Caco-2 (cell line): ENCODE measurements at regions not wholly inside any gene's neighbourhood (a gene's known extent, or its start where the extent isn't known, plus 50 kb on each side); places are given as distances from the start of the nearest gene placed in this dataset.
"Not testable (repeated sequence)": the region's sequence is repeated elsewhere in the genome, so short reads cannot be mapped to it uniquely, and the experiment has no call there.

Experiments used
- BruUV-seq: library from RNA; stranded (reverse); fragments of 400-500 nt; replicated peaks from 2 replicates; lab custom pipeline; 2021; lab: Mats Ljungman, UMichigan
- CTCF ChIA-PET: fragments of 300-600 bp; sonication (Branson Sonifier 250); formaldehyde crosslinking; loops from one replicate; lab custom pipeline; 2022; ENCODE audit warnings: antibody characterized with exemption; lab: Charles Lee
- POLR2A ChIA-PET: fragments of 300-600 bp; sonication (Branson Sonifier 250); formaldehyde crosslinking; loops from one replicate; lab custom pipeline; 2022; ENCODE audit warnings: antibody characterized with exemption; lab: Charles Lee
- DNase-seq, 2 experiments: peaks; one replicate each; pipeline versions ENCODE4 v3.0.0 to v3.0.0-alpha.2; 2020 to 2022
- H3K27me3 ChIP-seq: replicated peaks from 2 replicates; pipeline ENCODE4 v1.6.0; 2011; ENCODE audit warnings: low read length; ENCODE audit not compliant: control insufficient read depth, insufficient read depth
- H3K36me3 ChIP-seq: 2 replicates; pipeline ENCODE4 v1.5.1; 2011; ENCODE audit warnings: low read length; ENCODE audit not compliant: control insufficient read depth, insufficient read depth
- H3K4me1 ChIP-seq: fragments of 250-450 bp; sonication (Bioruptor Pico); 2 replicates; pipeline ENCODE4 v1.5.1; 2020; ENCODE audit warnings: mild to moderate bottlenecking
- H3K4me3 ChIP-seq: 2 replicates; pipeline ENCODE4 v1.5.1; 2011; ENCODE audit warnings: low read depth, mild to moderate bottlenecking, control low read depth, low read length
- H3K9me3 ChIP-seq: fragments of 250-450 bp; sonication (Bioruptor Pico); 2 replicates; pipeline ENCODE4 v1.5.1; 2020; ENCODE audit warnings: mild to moderate bottlenecking, moderate library complexity
- H3K27ac Mint-ChIP-seq: one replicate; pipeline ENCODE4 v1.8.0; 2022; ENCODE audit warnings: mixed read lengths; ENCODE audit not compliant: unreplicated experiment
- H3K27me3 Mint-ChIP-seq: one replicate; pipeline ENCODE4 v1.8.0; 2022; ENCODE audit warnings: mixed read lengths; ENCODE audit not compliant: insufficient read depth, unreplicated experiment
- H3K36me3 Mint-ChIP-seq: one replicate; pipeline ENCODE4 v1.8.0; 2022; ENCODE audit warnings: mild to moderate bottlenecking, mixed read lengths; ENCODE audit not compliant: insufficient read depth, unreplicated experiment
- H3K4me1 Mint-ChIP-seq: one replicate; pipeline ENCODE4 v1.8.0; 2022; ENCODE audit warnings: low read depth, mixed read lengths; ENCODE audit not compliant: unreplicated experiment
- H3K4me3 Mint-ChIP-seq: one replicate; pipeline ENCODE4 v1.8.0; 2022; ENCODE audit warnings: mild to moderate bottlenecking, moderate library complexity, mixed read lengths; ENCODE audit not compliant: unreplicated experiment
- H3K9me3 Mint-ChIP-seq: one replicate; pipeline ENCODE4 v1.8.0; 2022; ENCODE audit warnings: mixed read lengths; ENCODE audit not compliant: unreplicated experiment
- intact Hi-C: fragments of 100-400 bp; cut with micrococcal nuclease; formaldehyde crosslinking; loops from one replicate; pipeline ENCODE4 v1.10.0; 2022; ENCODE audit not compliant: unreplicated experiment
- TF ChIP-seq, protein P1 (sequence below), 2 experiments: fragments of 200-600 bp in 1 of 2; IDR thresholded peaks; 1 replicate in 1 of 2; 2 replicates in 1 of 2; pipeline versions ENCODE4 v1.5.1 to v1.8.0; 2011 to 2022; ENCODE audit warnings: antibody characterized with exemption in 1 of 2, control low read depth in 1 of 2, inconsistent platforms in 1 of 2, low read depth in 1 of 2, low read length in 1 of 2, mild to moderate bottlenecking in 1 of 2, moderate library complexity in 1 of 2; ENCODE audit not compliant: insufficient read depth in 1 of 2, severe bottlenecking in 1 of 2, unreplicated experiment in 1 of 2

DNA sequence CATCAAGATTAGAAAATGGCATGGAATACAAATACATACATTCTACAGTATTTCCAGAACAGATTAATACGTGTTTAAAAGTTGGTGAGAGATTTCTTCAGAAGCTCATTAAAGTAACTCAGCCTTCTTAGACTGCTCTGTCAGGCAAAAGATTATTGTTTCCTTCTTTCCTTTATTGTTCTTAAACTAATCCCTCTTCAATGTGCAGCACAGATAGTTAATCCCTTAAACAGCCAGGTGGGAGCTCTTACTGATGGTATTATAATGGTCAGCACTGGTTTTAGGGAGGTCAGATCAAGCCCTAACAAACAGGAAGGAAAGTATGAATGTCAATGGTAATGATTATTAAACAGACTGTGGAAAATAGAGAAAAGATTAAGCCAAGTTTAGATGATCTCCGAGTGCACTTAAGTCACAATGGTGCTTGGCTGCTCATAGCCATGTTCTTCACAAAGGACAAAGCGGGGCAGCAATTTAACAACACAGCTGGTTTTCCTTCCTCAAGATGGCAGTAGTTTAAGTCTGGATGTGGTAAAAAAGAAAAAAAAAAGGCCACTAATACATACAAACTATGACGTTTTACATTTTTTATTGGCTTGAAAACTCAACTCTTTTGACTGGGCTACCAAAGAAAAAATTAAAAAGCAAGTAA, 992.6 kb downstream of the PCDH9 start:
- TF ChIP-seq, protein P1, sequence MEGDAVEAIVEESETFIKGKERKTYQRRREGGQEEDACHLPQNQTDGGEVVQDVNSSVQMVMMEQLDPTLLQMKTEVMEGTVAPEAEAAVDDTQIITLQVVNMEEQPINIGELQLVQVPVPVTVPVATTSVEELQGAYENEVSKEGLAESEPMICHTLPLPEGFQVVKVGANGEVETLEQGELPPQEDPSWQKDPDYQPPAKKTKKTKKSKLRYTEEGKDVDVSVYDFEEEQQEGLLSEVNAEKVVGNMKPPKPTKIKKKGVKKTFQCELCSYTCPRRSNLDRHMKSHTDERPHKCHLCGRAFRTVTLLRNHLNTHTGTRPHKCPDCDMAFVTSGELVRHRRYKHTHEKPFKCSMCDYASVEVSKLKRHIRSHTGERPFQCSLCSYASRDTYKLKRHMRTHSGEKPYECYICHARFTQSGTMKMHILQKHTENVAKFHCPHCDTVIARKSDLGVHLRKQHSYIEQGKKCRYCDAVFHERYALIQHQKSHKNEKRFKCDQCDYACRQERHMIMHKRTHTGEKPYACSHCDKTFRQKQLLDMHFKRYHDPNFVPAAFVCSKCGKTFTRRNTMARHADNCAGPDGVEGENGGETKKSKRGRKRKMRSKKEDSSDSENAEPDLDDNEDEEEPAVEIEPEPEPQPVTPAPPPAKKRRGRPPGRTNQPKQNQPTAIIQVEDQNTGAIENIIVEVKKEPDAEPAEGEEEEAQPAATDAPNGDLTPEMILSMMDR (IDR thresholded peaks at IDR 0.05; ENCODE audit: insufficient read depth in 1 of 2, low read depth in 1 of 2, low read length in 1 of 2, severe bottlenecking in 1 of 2, unreplicated experiment in 1 of 2) = no peak
- H3K27ac Mint-ChIP-seq = no peak overlapping the region
- H3K4me1 Mint-ChIP-seq = no peaks in the 10 kb centered on the region
- no peaks in the 10 kb centered on the region for H3K36me3 Mint-ChIP-seq
- BruUV-seq = no TSS peak
- Histone ChIP-seq H3K36me3 (no peaks in the 10 kb centered on the region), H3K4me1 (no peaks in the 10 kb centered on the region), H3K9me3 (no peaks in the 10 kb centered on the region), H3K4me3 (no peak overlapping the region), H3K27me3 (no peaks in the 10 kb centered on the region)
- H3K9me3 Mint-ChIP-seq = peaks cover 27% of the 10 kb centered on the region
- intact Hi-C loops = no loop called here
- ChIA-PET CTCF (interaction anchor here (0.7 kb wide), 1 partner anchor 297 kb away, joined by 3 read pairs; no protein-coding TSS in a partner anchor), POLR2A (no interaction called here)
- H3K27me3 Mint-ChIP-seq = no peaks in the 10 kb centered on the region
- no peak for DNase-seq
- H3K4me3 Mint-ChIP-seq = no peak overlapping the region

DNA sequence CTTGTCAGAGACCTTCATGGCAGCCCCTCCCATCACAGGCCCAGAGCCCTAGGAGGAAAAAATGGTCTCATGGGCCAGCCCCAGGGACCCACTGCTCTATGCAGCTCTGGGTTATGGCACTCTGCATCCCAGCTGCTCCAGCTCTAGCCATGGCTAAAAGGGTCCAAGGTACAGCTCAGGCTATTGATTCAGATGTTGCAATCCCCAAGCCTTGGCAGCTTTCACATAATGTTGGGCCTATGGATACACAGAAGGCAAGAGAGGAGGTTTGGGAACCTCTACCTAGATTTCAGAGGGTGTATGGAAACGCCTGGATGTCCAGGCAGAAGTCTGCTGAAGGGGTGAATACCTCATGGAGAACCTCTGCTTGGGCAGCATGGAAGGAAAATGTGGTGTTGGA, 996.0 kb downstream of the PCDH9 start:
- CTCF ChIA-PET = no interaction called here
- Histone ChIP-seq H3K9me3 (no peaks in the 10 kb centered on the region), H3K4me3 (no peak overlapping the region), H3K4me1 (no peaks in the 10 kb centered on the region), H3K36me3 (no peaks in the 10 kb centered on the region), H3K27me3 (no peaks in the 10 kb centered on the region)
- H3K9me3 Mint-ChIP-seq = peaks cover 50% of the 10 kb centered on the region
- H3K27me3 Mint-ChIP-seq = peaks cover 8% of the 10 kb centered on the region
- intact Hi-C loops = no loop called here
- no peaks in the 10 kb centered on the region for H3K36me3 Mint-ChIP-seq
- DNase-seq = no peak
- TF ChIP-seq, protein P1 (IDR thresholded peaks at IDR 0.05; ENCODE audit: insufficient read depth in 1 of 2, low read depth in 1 of 2, low read length in 1 of 2, severe bottlenecking in 1 of 2, unreplicated experiment in 1 of 2) = no peak
- POLR2A ChIA-PET = no interaction called here
- no peak overlapping the region for H3K27ac Mint-ChIP-seq
- BruUV-seq = no TSS peak
- no peaks in the 10 kb centered on the region for H3K4me1 Mint-ChIP-seq
- H3K4me3 Mint-ChIP-seq = no peak overlapping the region

DNA sequence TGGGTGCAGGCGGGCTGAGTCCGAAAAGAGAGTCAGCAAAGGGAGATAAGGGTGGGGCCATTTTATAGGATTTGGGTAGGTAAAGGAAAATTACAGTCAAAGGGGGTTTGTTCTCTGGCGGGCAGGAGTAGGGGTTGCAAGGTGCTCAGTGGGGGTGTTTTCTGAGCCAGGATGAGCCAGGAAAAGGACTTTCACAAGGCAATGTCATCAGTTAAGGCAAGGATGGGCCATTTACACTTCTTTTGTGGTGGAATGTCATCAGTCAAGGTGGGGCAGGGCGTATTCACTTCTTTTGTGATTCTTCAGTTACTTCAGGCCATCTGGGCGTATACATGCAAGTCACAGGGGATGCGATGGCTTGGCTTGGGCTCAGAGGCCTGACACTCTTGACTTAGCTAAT, 998.2 kb downstream of the PCDH9 start:
- BruUV-seq, H3K4me1 Mint-ChIP-seq, H3K36me3 ChIP-seq, H3K27me3 Mint-ChIP-seq, POLR2A ChIA-PET, H3K36me3 Mint-ChIP-seq, H3K4me3 Mint-ChIP-seq, DNase-seq, H3K9me3 ChIP-seq, intact Hi-C loops, CTCF ChIA-PET, H3K27me3 ChIP-seq, H3K4me1 ChIP-seq, H3K27ac Mint-ChIP-seq, H3K4me3 ChIP-seq: not testable (repeated sequence)
- peaks cover 50% of the 10 kb centered on the region for H3K9me3 Mint-ChIP-seq
